SK-N-SH (cell line): ENCODE measurements at regions not wholly inside any gene's neighbourhood (a gene's known extent, or its start where the extent isn't known, plus 50 kb on each side); places are given as distances from the start of the nearest gene placed in this dataset.
A peak's percentile ranks its signal among the peaks of the same experiment; 100 is the strongest.

Experiments
- CHD2 ChIP-seq: fragments of 150-350 bp; IDR thresholded peaks from 2 replicates; pipeline ENCODE4 v1.6.1; 2018; ENCODE audit warnings: low read length; ENCODE audit not compliant: partially characterized antibody
- ELF1 ChIP-seq: IDR thresholded peaks from 2 replicates; pipeline ENCODE4 v1.4.0; 2012
- EP300 ChIP-seq, 2 experiments: IDR thresholded peaks; 2 replicates each; pipeline versions ENCODE4 v1.4.0 to v1.6.1; 2012; ENCODE audit warnings: borderline replicate concordance in 1 of 2, low read depth in 1 of 2, low read length in 1 of 2
- EZH2phosphoT487 ChIP-seq: fragments of 200-600 bp; sonication (generic); IDR thresholded peaks from 2 replicates; pipeline ENCODE4 v1.6.1; 2017; ENCODE audit warnings: low read depth, mixed run types, mild to moderate bottlenecking, antibody characterized with exemption, moderate library complexity, borderline replicate concordance
- FOXJ3 ChIP-seq: sonication (generic); formaldehyde crosslinking; IDR thresholded peaks from 2 replicates; pipeline ENCODE4 v1.5.1; 2020; ENCODE audit warnings: mild to moderate bottlenecking, missing genetic modification reagents
- GABPA ChIP-seq: IDR thresholded peaks from 2 replicates; pipeline ENCODE4 v1.4.0; 2012; ENCODE audit warnings: low read depth, mild to moderate bottlenecking
- MXI1 ChIP-seq: IDR thresholded peaks from 2 replicates; pipeline ENCODE4 v1.6.1; 2012; ENCODE audit warnings: mild to moderate bottlenecking, low read depth, low read length, improper control_type of control experiment
- NFIC ChIP-seq: IDR thresholded peaks from 2 replicates; pipeline ENCODE4 v1.4.0; 2012; ENCODE audit warnings: borderline replicate concordance
- NRF1 ChIP-seq: IDR thresholded peaks from 2 replicates; pipeline ENCODE4 v1.6.1; 2012; ENCODE audit warnings: low read depth, mild to moderate bottlenecking, low read length
- POLR2AphosphoS5 ChIP-seq: IDR thresholded peaks from 2 replicates; pipeline ENCODE4 v1.6.1; 2012; ENCODE audit warnings: low read depth, low read length
- RAD21 ChIP-seq: IDR thresholded peaks from 2 replicates; pipeline ENCODE4 v1.6.1; 2012; ENCODE audit warnings: mild to moderate bottlenecking, low read length
- RFX5 ChIP-seq: IDR thresholded peaks from 2 replicates; pipeline ENCODE4 v1.6.1; 2012; ENCODE audit warnings: mild to moderate bottlenecking, improper control_type of control experiment, low read length
- RXRA ChIP-seq: IDR thresholded peaks from 2 replicates; pipeline ENCODE4 v1.4.0; 2012; ENCODE audit warnings: low read depth, mild to moderate bottlenecking, borderline replicate concordance
- SIN3A ChIP-seq: IDR thresholded peaks from 2 replicates; pipeline ENCODE4 v1.6.1; 2012; ENCODE audit warnings: low read depth, mild to moderate bottlenecking, low read length, moderate library complexity, borderline replicate concordance
- SMC3 ChIP-seq: IDR thresholded peaks from 2 replicates; pipeline ENCODE4 v1.6.1; 2012; ENCODE audit warnings: low read depth, low read length, improper control_type of control experiment
- TAF1 ChIP-seq: IDR thresholded peaks from 2 replicates; pipeline ENCODE4 v1.6.1; 2012; ENCODE audit warnings: low read depth, mild to moderate bottlenecking, low read length, moderate library complexity, borderline replicate concordance
- TCF12 ChIP-seq: IDR thresholded peaks from 2 replicates; pipeline ENCODE4 v1.4.0; 2012
- YY1 ChIP-seq: IDR thresholded peaks from 2 replicates; pipeline ENCODE4 v1.4.0; 2012; ENCODE audit warnings: low read depth, mild to moderate bottlenecking
- TF ChIP-seq, protein P1 (sequence below): IDR thresholded peaks from 2 replicates; pipeline ENCODE4 v1.4.0; 2012; ENCODE audit warnings: low read depth, borderline replicate concordance
- TF ChIP-seq, protein P2 (sequence below): fragments of 150-350 bp; IDR thresholded peaks from 2 replicates; pipeline ENCODE4 v1.6.1; 2017; ENCODE audit warnings: antibody characterized with exemption, low read length, low read depth, borderline replicate concordance
- TF ChIP-seq, protein P3 (sequence below): fragments of 150-350 bp; IDR thresholded peaks from 2 replicates; pipeline ENCODE4 v1.6.1; 2016; ENCODE audit warnings: mild to moderate bottlenecking, low read depth, low read length
- TF ChIP-seq, protein P4 (sequence below): IDR thresholded peaks from 2 replicates; pipeline ENCODE4 v1.4.0; 2012; ENCODE audit warnings: low read depth
- TF ChIP-seq, protein P5 (sequence below): IDR thresholded peaks from 2 replicates; pipeline ENCODE4 v1.4.0; 2012; ENCODE audit warnings: low read depth, borderline replicate concordance

DNA sequence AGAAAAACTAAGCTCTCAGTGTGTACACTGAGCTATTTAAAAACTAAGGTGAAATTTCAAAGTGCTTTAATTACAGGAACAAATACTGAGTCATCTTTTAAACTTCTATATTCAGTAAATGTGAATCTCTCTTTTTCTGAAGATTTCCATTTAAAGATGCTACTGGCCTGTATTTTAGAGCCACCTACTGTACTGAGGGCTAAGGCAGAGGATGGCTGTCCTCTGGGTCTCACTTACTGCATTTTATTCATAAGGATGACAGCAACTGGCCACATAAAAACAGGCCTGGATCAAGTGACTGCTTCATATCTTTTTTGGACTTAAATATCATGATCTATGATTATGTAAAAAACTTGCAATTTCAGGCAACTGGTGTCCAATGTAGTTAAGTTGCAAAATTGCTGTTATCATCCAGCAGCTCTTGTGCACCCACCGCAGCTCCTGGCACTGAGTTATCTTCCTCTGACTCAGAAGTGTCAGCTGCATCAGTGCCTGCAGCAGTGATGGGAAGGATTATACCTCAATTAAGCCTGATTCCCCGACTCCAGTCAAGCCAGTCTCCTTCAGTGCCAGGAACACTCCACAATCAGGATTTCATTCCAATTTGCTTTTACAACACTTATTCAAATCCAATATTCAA is 1073.7 kb downstream of the PDHA2 start (continued):
- TF ChIP-seq RFX5 (no peak), EP300 (IDR thresholded peaks at IDR 0.05; ENCODE audit: borderline replicate concordance in 1 of 2, low read depth in 1 of 2, low read length in 1 of 2) (peak in 1 of 2 experiments; percentile 92; a peak in 2 of 4 replicates), YY1 (no peak), MXI1 (peak; percentile 46; the same call in 1 of the 2 replicates), SMC3 (no peak), FOXJ3 (CRISPR knock-in tag) (peak; percentile 86), CHD2 (peak; percentile 78), TAF1 (no peak), NRF1 (no peak), EZH2phosphoT487 (no peak), ELF1 (no peak), TCF12 (peak; percentile 17; the same call in 1 of the 2 replicates), RAD21 (peak; percentile 41), NFIC (no peak), RXRA (no peak), GABPA (no peak), SIN3A (no peak), POLR2AphosphoS5 (peak; percentile 40; the same call in 1 of the 2 replicates)
- TF ChIP-seq, protein P1, sequence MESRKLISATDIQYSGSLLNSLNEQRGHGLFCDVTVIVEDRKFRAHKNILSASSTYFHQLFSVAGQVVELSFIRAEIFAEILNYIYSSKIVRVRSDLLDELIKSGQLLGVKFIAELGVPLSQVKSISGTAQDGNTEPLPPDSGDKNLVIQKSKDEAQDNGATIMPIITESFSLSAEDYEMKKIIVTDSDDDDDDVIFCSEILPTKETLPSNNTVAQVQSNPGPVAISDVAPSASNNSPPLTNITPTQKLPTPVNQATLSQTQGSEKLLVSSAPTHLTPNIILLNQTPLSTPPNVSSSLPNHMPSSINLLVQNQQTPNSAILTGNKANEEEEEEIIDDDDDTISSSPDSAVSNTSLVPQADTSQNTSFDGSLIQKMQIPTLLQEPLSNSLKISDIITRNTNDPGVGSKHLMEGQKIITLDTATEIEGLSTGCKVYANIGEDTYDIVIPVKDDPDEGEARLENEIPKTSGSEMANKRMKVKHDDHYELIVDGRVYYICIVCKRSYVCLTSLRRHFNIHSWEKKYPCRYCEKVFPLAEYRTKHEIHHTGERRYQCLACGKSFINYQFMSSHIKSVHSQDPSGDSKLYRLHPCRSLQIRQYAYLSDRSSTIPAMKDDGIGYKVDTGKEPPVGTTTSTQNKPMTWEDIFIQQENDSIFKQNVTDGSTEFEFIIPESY = no peak
- TF ChIP-seq, protein P2, sequence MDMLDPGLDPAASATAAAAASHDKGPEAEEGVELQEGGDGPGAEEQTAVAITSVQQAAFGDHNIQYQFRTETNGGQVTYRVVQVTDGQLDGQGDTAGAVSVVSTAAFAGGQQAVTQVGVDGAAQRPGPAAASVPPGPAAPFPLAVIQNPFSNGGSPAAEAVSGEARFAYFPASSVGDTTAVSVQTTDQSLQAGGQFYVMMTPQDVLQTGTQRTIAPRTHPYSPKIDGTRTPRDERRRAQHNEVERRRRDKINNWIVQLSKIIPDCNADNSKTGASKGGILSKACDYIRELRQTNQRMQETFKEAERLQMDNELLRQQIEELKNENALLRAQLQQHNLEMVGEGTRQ = no peak
- TF ChIP-seq, protein P3, sequence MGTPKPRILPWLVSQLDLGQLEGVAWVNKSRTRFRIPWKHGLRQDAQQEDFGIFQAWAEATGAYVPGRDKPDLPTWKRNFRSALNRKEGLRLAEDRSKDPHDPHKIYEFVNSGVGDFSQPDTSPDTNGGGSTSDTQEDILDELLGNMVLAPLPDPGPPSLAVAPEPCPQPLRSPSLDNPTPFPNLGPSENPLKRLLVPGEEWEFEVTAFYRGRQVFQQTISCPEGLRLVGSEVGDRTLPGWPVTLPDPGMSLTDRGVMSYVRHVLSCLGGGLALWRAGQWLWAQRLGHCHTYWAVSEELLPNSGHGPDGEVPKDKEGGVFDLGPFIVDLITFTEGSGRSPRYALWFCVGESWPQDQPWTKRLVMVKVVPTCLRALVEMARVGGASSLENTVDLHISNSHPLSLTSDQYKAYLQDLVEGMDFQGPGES = no peak
- TF ChIP-seq, protein P4, sequence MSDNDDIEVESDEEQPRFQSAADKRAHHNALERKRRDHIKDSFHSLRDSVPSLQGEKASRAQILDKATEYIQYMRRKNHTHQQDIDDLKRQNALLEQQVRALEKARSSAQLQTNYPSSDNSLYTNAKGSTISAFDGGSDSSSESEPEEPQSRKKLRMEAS = no peak
- TF ChIP-seq, protein P5, sequence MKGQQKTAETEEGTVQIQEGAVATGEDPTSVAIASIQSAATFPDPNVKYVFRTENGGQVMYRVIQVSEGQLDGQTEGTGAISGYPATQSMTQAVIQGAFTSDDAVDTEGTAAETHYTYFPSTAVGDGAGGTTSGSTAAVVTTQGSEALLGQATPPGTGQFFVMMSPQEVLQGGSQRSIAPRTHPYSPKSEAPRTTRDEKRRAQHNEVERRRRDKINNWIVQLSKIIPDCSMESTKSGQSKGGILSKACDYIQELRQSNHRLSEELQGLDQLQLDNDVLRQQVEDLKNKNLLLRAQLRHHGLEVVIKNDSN = no peak
